ENCODE measurements at regions not wholly inside any gene's neighbourhood (a gene's known extent, or its start where the extent isn't known, plus 50 kb on each side); places are given as distances from the start of the nearest gene placed in this dataset.
"Not testable (repeated sequence)": the region's sequence is repeated elsewhere in the genome, so short reads cannot be mapped to it uniquely, and the experiment has no call there.

- Histone ChIP-seq H3K4me2 (ENCODE audit: low read length) (no peak overlapping the region), H3K56ac (ENCODE audit: low read length) (no peak overlapping the region), H3K27me3 (ENCODE audit: insufficient read depth, low read length, poor library complexity) (no peaks in the 10 kb centered on the region), H2BK120ac (ENCODE audit: low read depth, low read length) (no peak overlapping the region), H3K18ac (ENCODE audit: low read length) (no peak overlapping the region), H2BK5ac (ENCODE audit: low read length) (no peak overlapping the region), H3K23ac (ENCODE audit: low read length) (no peak overlapping the region), H4K8ac (ENCODE audit: low read depth, low read length) (no peak overlapping the region), H4K5ac (ENCODE audit: low read length) (no peak overlapping the region), H3K4me1 (ENCODE audit: control insufficient read depth, low read depth, low read length) (no peaks in the 10 kb centered on the region), H3K79me1 (ENCODE audit: low read length) (no peaks in the 10 kb centered on the region), H3K36me3 (ENCODE audit: control insufficient read depth, insufficient read depth, low read length) (no peaks in the 10 kb centered on the region), H3K79me2 (ENCODE audit: control insufficient read depth, insufficient read depth, low read length) (no peaks in the 10 kb centered on the region), H2AK5ac (ENCODE audit: low read length) (no peak overlapping the region), H3K4ac (ENCODE audit: low read depth, low read length) (no peak overlapping the region), H3K9ac (ENCODE audit: low read length) (no peak overlapping the region), H3K27ac (ENCODE audit: low read depth, low read length) (no peak overlapping the region), H2BK15ac (replicated peaks; ENCODE audit: low read depth) (no peak overlapping the region), H3K4me3 (ENCODE audit: low read length) (no peak overlapping the region)
- WGBS (ENCODE audit: extremely low coverage, insufficient coverage, low lambda C conversion rate): 100% methylated on average over 2 of the region's 7 CpGs
- no peak for DNase-seq
Observed at GRCh38 chr4:181121733-181122132, 1121.5 kb upstream of the TENM3 start.

DNA sequence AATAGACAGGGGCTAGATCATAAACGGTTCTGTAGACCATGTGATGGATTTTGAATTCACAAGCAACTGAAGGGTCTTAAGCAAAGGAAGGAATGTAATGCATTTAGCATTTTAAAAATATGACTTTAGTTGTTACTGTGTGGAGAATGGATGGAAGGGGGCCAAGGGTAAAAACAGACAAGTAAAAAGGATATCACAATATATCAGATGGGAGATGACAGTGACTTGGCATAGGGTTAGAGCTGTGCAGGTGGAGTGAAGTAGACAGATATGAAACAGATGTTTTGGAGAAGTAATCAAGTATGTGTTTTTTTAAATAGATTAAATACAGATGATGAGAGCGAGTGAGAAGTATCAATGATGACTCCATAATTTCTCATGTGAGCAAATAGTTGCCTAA lies 1116.0 kb upstream of the TENM3 start:
- Histone ChIP-seq H2BK5ac (ENCODE audit: low read length) (no peak overlapping the region), H3K27me3 (ENCODE audit: insufficient read depth, low read length, poor library complexity) (no peaks in the 10 kb centered on the region), H3K36me3 (ENCODE audit: control insufficient read depth, insufficient read depth, low read length) (no peaks in the 10 kb centered on the region), H3K79me1 (ENCODE audit: low read length) (no peaks in the 10 kb centered on the region), H3K4me3 (ENCODE audit: low read length) (no peak overlapping the region), H3K27ac (ENCODE audit: low read depth, low read length) (no peak overlapping the region), H4K8ac (ENCODE audit: low read depth, low read length) (no peak overlapping the region), H3K4me1 (ENCODE audit: control insufficient read depth, low read depth, low read length) (no peaks in the 10 kb centered on the region), H3K4ac (ENCODE audit: low read depth, low read length) (no peak overlapping the region), H3K23ac (ENCODE audit: low read length) (no peak overlapping the region), H3K4me2 (ENCODE audit: low read length) (no peak overlapping the region), H4K5ac (ENCODE audit: low read length) (no peak overlapping the region), H3K18ac (ENCODE audit: low read length) (no peak overlapping the region), H3K79me2 (ENCODE audit: control insufficient read depth, insufficient read depth, low read length) (no peaks in the 10 kb centered on the region), H2BK120ac (ENCODE audit: low read depth, low read length) (no peak overlapping the region), H3K56ac (ENCODE audit: low read length) (no peak overlapping the region), H2BK15ac (replicated peaks; ENCODE audit: low read depth) (no peak overlapping the region), H3K9ac (ENCODE audit: low read length) (no peak overlapping the region), H2AK5ac (ENCODE audit: low read length) (no peak overlapping the region)
- WGBS (ENCODE audit: extremely low coverage, insufficient coverage, low lambda C conversion rate): 100% methylated on average over 1 of the region's 2 CpGs
- no peak for DNase-seq

DNA sequence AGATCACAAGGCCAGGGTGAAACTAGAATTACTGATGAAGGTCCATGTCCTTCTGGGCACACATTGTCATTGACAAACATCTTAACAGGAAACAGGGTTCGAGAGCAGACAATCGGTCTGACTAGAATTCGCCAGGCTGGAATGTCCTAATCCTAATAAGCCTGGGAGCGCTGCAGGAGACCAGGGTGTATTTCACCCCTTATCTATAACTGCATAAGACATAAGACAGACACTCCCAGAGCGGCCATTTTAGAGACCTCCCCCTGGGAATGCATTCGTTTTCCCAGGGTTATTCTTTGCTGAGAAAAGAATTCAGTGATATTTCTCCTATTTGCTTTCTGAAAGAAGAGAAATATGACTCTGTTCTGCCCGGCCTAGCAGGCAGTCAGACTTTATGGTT lies 1112.9 kb upstream of the TENM3 start:
- not testable (repeated sequence) for H3K4ac ChIP-seq (ENCODE audit: low read depth, low read length); H3K4me1 ChIP-seq (ENCODE audit: control insufficient read depth, low read depth, low read length); H3K23ac ChIP-seq (ENCODE audit: low read length); H2AK5ac ChIP-seq (ENCODE audit: low read length); H3K4me3 ChIP-seq (ENCODE audit: low read length); H3K4me2 ChIP-seq (ENCODE audit: low read length); H4K5ac ChIP-seq (ENCODE audit: low read length); H3K79me2 ChIP-seq (ENCODE audit: control insufficient read depth, insufficient read depth, low read length); H3K9ac ChIP-seq (ENCODE audit: low read length); H2BK120ac ChIP-seq (ENCODE audit: low read depth, low read length); H3K56ac ChIP-seq (ENCODE audit: low read length); H4K8ac ChIP-seq (ENCODE audit: low read depth, low read length); H3K27me3 ChIP-seq (ENCODE audit: insufficient read depth, low read length, poor library complexity); DNase-seq; H3K18ac ChIP-seq (ENCODE audit: low read length); H3K27ac ChIP-seq (ENCODE audit: low read depth, low read length); H3K36me3 ChIP-seq (ENCODE audit: control insufficient read depth, insufficient read depth, low read length); H2BK5ac ChIP-seq (ENCODE audit: low read length); H2BK15ac ChIP-seq (replicated peaks; ENCODE audit: low read depth); H3K79me1 ChIP-seq (ENCODE audit: low read length)
- WGBS (ENCODE audit: extremely low coverage, insufficient coverage, low lambda C conversion rate): no CpG with 5 or more reads among the region's 7 CpGs

GRCh38 chr4:181137351-181137750 lies 1105.9 kb upstream of the TENM3 start:
- no peaks in the 10 kb centered on the region for H3K79me1 ChIP-seq (ENCODE audit: low read length)
- no peaks in the 10 kb centered on the region for H3K27me3 ChIP-seq (ENCODE audit: insufficient read depth, low read length, poor library complexity)
- no peak overlapping the region for H3K4me3 ChIP-seq (ENCODE audit: low read length)
- H2BK120ac ChIP-seq (ENCODE audit: low read depth, low read length): no peak overlapping the region
- H4K5ac ChIP-seq (ENCODE audit: low read length): no peak overlapping the region
- no peak overlapping the region for H4K8ac ChIP-seq (ENCODE audit: low read depth, low read length)
- no peaks in the 10 kb centered on the region for H3K36me3 ChIP-seq (ENCODE audit: control insufficient read depth, insufficient read depth, low read length)
- no peak for DNase-seq
- H2BK15ac ChIP-seq (replicated peaks; ENCODE audit: low read depth): no peak overlapping the region
- no peak overlapping the region for H3K27ac ChIP-seq (ENCODE audit: low read depth, low read length)
- no peaks in the 10 kb centered on the region for H3K4me1 ChIP-seq (ENCODE audit: control insufficient read depth, low read depth, low read length)
- no peak overlapping the region for H2BK5ac ChIP-seq (ENCODE audit: low read length)
- H3K9ac ChIP-seq (ENCODE audit: low read length): no peak overlapping the region
- H3K4ac ChIP-seq (ENCODE audit: low read depth, low read length): no peak overlapping the region
- no peak overlapping the region for H2AK5ac ChIP-seq (ENCODE audit: low read length)
- H3K18ac ChIP-seq (ENCODE audit: low read length): no peak overlapping the region
- H3K4me2 ChIP-seq (ENCODE audit: low read length): no peak overlapping the region
- H3K56ac ChIP-seq (ENCODE audit: low read length): no peak overlapping the region
- no CpG with 5 or more reads among the region's 3 CpGs for WGBS (ENCODE audit: extremely low coverage, insufficient coverage, low lambda C conversion rate)
- H3K79me2 ChIP-seq (ENCODE audit: control insufficient read depth, insufficient read depth, low read length): no peaks in the 10 kb centered on the region
- no peak overlapping the region for H3K23ac ChIP-seq (ENCODE audit: low read length)

DNA sequence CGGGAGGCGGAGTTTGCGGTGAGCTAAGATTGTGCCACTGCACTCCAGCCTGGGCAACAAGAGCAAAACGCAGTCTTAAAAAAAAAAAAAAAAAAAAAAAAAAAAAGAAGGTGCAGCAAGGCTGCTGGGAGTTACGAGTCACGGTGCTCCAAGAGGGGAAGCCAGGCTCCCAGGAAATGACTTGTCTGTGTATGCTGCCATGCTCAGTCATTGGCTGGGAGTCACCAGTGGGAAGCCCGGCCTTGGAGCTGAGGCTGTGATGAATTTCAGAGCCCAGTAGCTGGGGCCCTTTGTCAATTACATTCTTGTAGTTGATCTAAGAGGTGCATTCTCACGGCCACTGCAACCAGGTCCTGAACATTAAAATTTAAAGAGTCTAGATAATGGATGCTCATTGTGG lies 1105.1 kb upstream of the TENM3 start:
- Histone ChIP-seq H3K36me3 (ENCODE audit: control insufficient read depth, insufficient read depth, low read length) (no peaks in the 10 kb centered on the region), H3K79me1 (ENCODE audit: low read length) (no peaks in the 10 kb centered on the region), H3K27me3 (ENCODE audit: insufficient read depth, low read length, poor library complexity) (no peaks in the 10 kb centered on the region), H3K4me1 (ENCODE audit: control insufficient read depth, low read depth, low read length) (no peaks in the 10 kb centered on the region), H3K79me2 (ENCODE audit: control insufficient read depth, insufficient read depth, low read length) (no peaks in the 10 kb centered on the region), H4K8ac (ENCODE audit: low read depth, low read length) (no peak overlapping the region), H2BK15ac (replicated peaks; ENCODE audit: low read depth) (no peak overlapping the region), H2BK5ac (ENCODE audit: low read length) (no peak overlapping the region), H3K27ac (ENCODE audit: low read depth, low read length) (no peak overlapping the region), H3K4me2 (ENCODE audit: low read length) (no peak overlapping the region), H3K4ac (ENCODE audit: low read depth, low read length) (no peak overlapping the region), H3K18ac (ENCODE audit: low read length) (no peak overlapping the region), H2AK5ac (ENCODE audit: low read length) (no peak overlapping the region), H3K56ac (ENCODE audit: low read length) (no peak overlapping the region), H4K5ac (ENCODE audit: low read length) (no peak overlapping the region), H3K23ac (ENCODE audit: low read length) (no peak overlapping the region), H2BK120ac (ENCODE audit: low read depth, low read length) (no peak overlapping the region), H3K4me3 (ENCODE audit: low read length) (no peak overlapping the region), H3K9ac (ENCODE audit: low read length) (no peak overlapping the region)
- DNase-seq: no peak
- WGBS (ENCODE audit: extremely low coverage, insufficient coverage, low lambda C conversion rate): no CpG with 5 or more reads among the region's 8 CpGs

DNA sequence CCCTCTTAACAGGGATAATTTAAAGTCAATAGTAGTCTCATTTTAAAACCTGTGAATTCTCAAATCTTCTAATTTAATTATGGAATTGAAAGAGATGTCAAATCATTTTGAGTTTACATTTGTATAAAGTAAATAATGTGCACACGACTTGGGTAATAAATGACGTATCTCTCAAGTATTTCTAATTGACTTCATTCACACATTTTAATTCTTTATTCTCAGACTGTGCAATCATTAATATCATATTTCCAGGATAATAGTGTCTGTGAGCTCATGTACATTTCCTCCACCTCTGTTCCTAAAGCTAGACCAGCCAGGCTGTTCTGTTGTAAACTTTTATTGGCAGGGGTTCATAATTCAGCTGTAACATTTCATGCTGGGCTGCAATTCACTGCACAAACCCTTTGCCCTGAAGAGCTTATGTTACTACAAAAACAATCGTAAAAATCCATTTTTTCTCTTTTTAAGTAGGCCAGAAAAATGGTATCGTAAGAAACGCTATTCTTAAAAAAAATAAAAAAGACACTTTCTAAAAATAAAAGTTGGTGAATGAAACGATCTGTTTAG lies 1103.1 kb upstream of the TENM3 start:
- no peak overlapping the region for H4K8ac ChIP-seq (ENCODE audit: low read depth, low read length)

More for the DNA sequence above, 1103.1 kb upstream of the TENM3 start:
- H3K79me1 ChIP-seq (ENCODE audit: low read length): no peaks in the 10 kb centered on the region
- no peak overlapping the region for H3K56ac ChIP-seq (ENCODE audit: low read length)
- DNase-seq: no peak
- no peak overlapping the region for H3K27ac ChIP-seq (ENCODE audit: low read depth, low read length)
- H2BK120ac ChIP-seq (ENCODE audit: low read depth, low read length): no peak overlapping the region
- H3K4me2 ChIP-seq (ENCODE audit: low read length): no peak overlapping the region
- H3K23ac ChIP-seq (ENCODE audit: low read length): no peak overlapping the region
- H3K9ac ChIP-seq (ENCODE audit: low read length): no peak overlapping the region
- no peaks in the 10 kb centered on the region for H3K27me3 ChIP-seq (ENCODE audit: insufficient read depth, low read length, poor library complexity)
- H3K36me3 ChIP-seq (ENCODE audit: control insufficient read depth, insufficient read depth, low read length): no peaks in the 10 kb centered on the region
- no peak overlapping the region for H3K18ac ChIP-seq (ENCODE audit: low read length)
- H3K4me3 ChIP-seq (ENCODE audit: low read length): no peak overlapping the region
- no CpG with 5 or more reads among the region's 6 CpGs for WGBS (ENCODE audit: extremely low coverage, insufficient coverage, low lambda C conversion rate)
- H4K5ac ChIP-seq (ENCODE audit: low read length): no peak overlapping the region
- no peak overlapping the region for H2BK5ac ChIP-seq (ENCODE audit: low read length)
- no peaks in the 10 kb centered on the region for H3K4me1 ChIP-seq (ENCODE audit: control insufficient read depth, low read depth, low read length)
- H2BK15ac ChIP-seq (replicated peaks; ENCODE audit: low read depth): no peak overlapping the region
- H3K79me2 ChIP-seq (ENCODE audit: control insufficient read depth, insufficient read depth, low read length): no peaks in the 10 kb centered on the region
- no peak overlapping the region for H3K4ac ChIP-seq (ENCODE audit: low read depth, low read length)
- H2AK5ac ChIP-seq (ENCODE audit: low read length): no peak overlapping the region

Measured in mesendoderm (in vitro differentiated cells).